LoVo (cell line): ENCODE measurements at regions not wholly inside any gene's neighbourhood (a gene's known extent, or its start where the extent isn't known, plus 50 kb on each side); places are given as distances from the start of the nearest gene placed in this dataset.
"Not testable (repeated sequence)": the region's sequence is repeated elsewhere in the genome, so short reads cannot be mapped to it uniquely, and the experiment has no call there.

Experiments used
- DNase-seq: peaks from one replicate; pipeline ENCODE4 v3.0.0-alpha.2; 2016; ENCODE audit warnings: low spot score

- no peak for DNase-seq
Measured at GRCh38 chr14:105900398-105901160, 374.2 kb downstream of the TMEM121 start.

- no peak for DNase-seq
Measured at GRCh38 chr14:105901226-105901625, 374.8 kb downstream of the TMEM121 start.

- no peak for DNase-seq
Measured at GRCh38 chr14:105902131-105902898, 375.9 kb downstream of the TMEM121 start.

GRCh38 chr14:105902899-105903165 is 376.4 kb downstream of the TMEM121 start:
- not testable (repeated sequence) for DNase-seq

- DNase-seq: no peak
Measured at GRCh38 chr14:105903971-105904370, 377.6 kb downstream of the TMEM121 start.

- no peak for DNase-seq
Measured at GRCh38 chr14:105904379-105904778, 378.0 kb downstream of the TMEM121 start.

GRCh38 chr14:105905456-105905855 is 379.1 kb downstream of the TMEM121 start:
- DNase-seq: no peak

GRCh38 chr14:105907276-105907675 is 380.9 kb downstream of the TMEM121 start:
- no peak for DNase-seq

- no peak for DNase-seq
Measured at GRCh38 chr14:105908006-105908405, 381.6 kb downstream of the TMEM121 start.

- no peak for DNase-seq
Measured at GRCh38 chr14:105908481-105908911, 382.1 kb downstream of the TMEM121 start.

- no peak for DNase-seq
Measured at GRCh38 chr14:105909046-105909827, 382.9 kb downstream of the TMEM121 start.

- not testable (repeated sequence) for DNase-seq
Measured at GRCh38 chr14:105909828-105910120, 383.4 kb downstream of the TMEM121 start.

GRCh38 chr14:105910426-105910825 is 384.0 kb downstream of the TMEM121 start:
- no peak for DNase-seq

- no peak for DNase-seq
Measured at GRCh38 chr14:105911006-105911847, 384.8 kb downstream of the TMEM121 start.

GRCh38 chr14:105911848-105912292 is 385.5 kb downstream of the TMEM121 start:
- not testable (repeated sequence) for DNase-seq

- DNase-seq: no peak
Measured at GRCh38 chr14:105912641-105913180, 386.3 kb downstream of the TMEM121 start.

- no peak for DNase-seq
Measured at GRCh38 chr14:105913221-105913620, 386.8 kb downstream of the TMEM121 start.

GRCh38 chr14:105913861-105914260 is 387.5 kb downstream of the TMEM121 start:
- no peak for DNase-seq

GRCh38 chr14:105914281-105914680 is 387.9 kb downstream of the TMEM121 start:
- DNase-seq: not testable (repeated sequence)

GRCh38 chr14:105914738-105915385 is 388.5 kb downstream of the TMEM121 start:
- DNase-seq: no peak

- DNase-seq: not testable (repeated sequence)
Measured at GRCh38 chr14:105915546-105915945, 389.2 kb downstream of the TMEM121 start.
